NCI-H2029 (cell line): ENCODE measurements at regions not wholly inside any gene's neighbourhood (a gene's known extent, or its start where the extent isn't known, plus 50 kb on each side); places are given as distances from the start of the nearest gene placed in this dataset.

Experiments
- DNase-seq: peaks from one replicate; lab custom pipeline; 2025; lab: John Stamatoyannopoulos, UW

GRCh38 chr17:69900101-69900500, 174.9 kb upstream of the KCNJ16 start:
- no peak for DNase-seq

GRCh38 chr17:69900829-69901228, 174.2 kb upstream of the KCNJ16 start:
- DNase-seq: no peak

- no peak for DNase-seq
Observed at GRCh38 chr17:69906306-69906705, 168.7 kb upstream of the KCNJ16 start.

- DNase-seq: no peak
Observed at GRCh38 chr17:69907132-69907847, 167.7 kb upstream of the KCNJ16 start.

GRCh38 chr17:69908626-69909368, 166.2 kb upstream of the KCNJ16 start:
- no peak for DNase-seq

- no peak for DNase-seq
Observed at GRCh38 chr17:69909389-69909788, 165.6 kb upstream of the KCNJ16 start.

- DNase-seq: no peak
Observed at GRCh38 chr17:69912805-69913204, 162.2 kb upstream of the KCNJ16 start.

- DNase-seq: no peak
Observed at GRCh38 chr17:69913216-69913615, 161.8 kb upstream of the KCNJ16 start.

- DNase-seq: no peak
Observed at GRCh38 chr17:69913616-69914015, 161.4 kb upstream of the KCNJ16 start.

- DNase-seq: no peak
Observed at GRCh38 chr17:69914520-69914919, 160.5 kb upstream of the KCNJ16 start.

GRCh38 chr17:69916761-69917160, 158.3 kb upstream of the KCNJ16 start:
- no peak for DNase-seq

- DNase-seq: no peak
Observed at GRCh38 chr17:69918164-69918563, 156.9 kb upstream of the KCNJ16 start.

- no peak for DNase-seq
Observed at GRCh38 chr17:69919789-69920188, 155.2 kb upstream of the KCNJ16 start.

- no peak for DNase-seq
Observed at GRCh38 chr17:69921046-69921445, 154.0 kb upstream of the KCNJ16 start.

- no peak for DNase-seq
Observed at GRCh38 chr17:69928611-69929010, 146.4 kb upstream of the KCNJ16 start.

GRCh38 chr17:69936996-69937395, 138.0 kb upstream of the KCNJ16 start:
- no peak for DNase-seq

GRCh38 chr17:69943058-69943457, 132.0 kb upstream of the KCNJ16 start:
- no peak for DNase-seq

GRCh38 chr17:69944406-69944805, 130.6 kb upstream of the KCNJ16 start:
- DNase-seq: no peak

- no peak for DNase-seq
Observed at GRCh38 chr17:69945698-69946185, 129.3 kb upstream of the KCNJ16 start.

- DNase-seq: no peak
Observed at GRCh38 chr17:69947027-69947759, 127.8 kb upstream of the KCNJ16 start.

- DNase-seq: no peak
Observed at GRCh38 chr17:69948406-69948805, 126.6 kb upstream of the KCNJ16 start.

GRCh38 chr17:69949496-69949895, 125.5 kb upstream of the KCNJ16 start:
- DNase-seq: no peak
